Breast epithelium (tissue), 4 donors: ENCODE measurements at regions not wholly inside any gene's neighbourhood (a gene's known extent, or its start where the extent isn't known, plus 50 kb on each side); places are given as distances from the start of the nearest gene placed in this dataset.

Source experiments
- DNase-seq, 2 donors: peaks; one replicate each; pipeline ENCODE4 v3.0.0-alpha.2; 2019; ENCODE audit warnings: low spot score in 2 of 2
- H3K27ac ChIP-seq, 2 donors: fragments of 200-600 bp; sonication (generic) in 1 of 2; one replicate each; pipeline ENCODE4 v1.5.1; 2016 to 2019; ENCODE audit warnings: mild to moderate bottlenecking in 1 of 2
- H3K27me3 ChIP-seq, 2 donors: fragments of 200-600 bp; sonication (generic) in 1 of 2; one replicate each; pipeline versions ENCODE4 v1.5.1 to v1.6.0; 2017 to 2019; ENCODE audit warnings: control low read depth in 1 of 2, mild to moderate bottlenecking in 1 of 2
- H3K36me3 ChIP-seq: fragments of 200-600 bp; one replicate; pipeline ENCODE4 v1.5.1; 2019
- H3K4me1 ChIP-seq, 2 donors: fragments of 200-600 bp; sonication (generic); one replicate each; pipeline ENCODE4 v1.5.1; 2016 to 2019; ENCODE audit warnings: control low read depth in 1 of 2
- H3K4me3 ChIP-seq, 3 donors: fragments of 200-600 bp; sonication (generic); 1 replicate in 2 of 3; 2 replicates in 1 of 3; pipeline ENCODE4 v1.5.1; 2016 to 2019; ENCODE audit warnings: mild to moderate bottlenecking in 3 of 3, moderate library complexity in 2 of 3
- H3K9me3 ChIP-seq, 2 donors: fragments of 200-600 bp; sonication (generic) in 1 of 2; one replicate each; pipeline ENCODE4 v1.5.1; 2016 to 2019; ENCODE audit warnings: control low read depth in 1 of 2
- CTCF ChIP-seq, 3 donors: fragments of 450-650 bp; IDR thresholded peaks; one replicate each; pipeline ENCODE4 v1.5.1; 2016 to 2017; ENCODE audit warnings: antibody characterized with exemption in 3 of 3, mild to moderate bottlenecking in 3 of 3, moderate library complexity in 3 of 3
- POLR2A ChIP-seq: fragments of 450-650 bp; IDR thresholded peaks from one replicate; pipeline ENCODE4 v1.6.1; 2016; ENCODE audit warnings: antibody characterized with exemption, mild to moderate bottlenecking, moderate library complexity
- POLR2AphosphoS5 ChIP-seq, 3 donors: sonication (generic); formaldehyde crosslinking; IDR thresholded peaks; one replicate each; pipeline ENCODE4 v1.6.1; 2017; ENCODE audit warnings: antibody characterized with exemption in 3 of 3
- intact Hi-C: fragments of 100-400 bp; cut with DNase I; formaldehyde crosslinking; loops from one replicate; pipeline ENCODE4 v1.15.1; 2023; ENCODE audit warnings: low total_unique reads

- Histone ChIP-seq H3K4me1 (no peaks in the 10 kb centered on the region), H3K27me3 (no peaks in the 10 kb centered on the region), H3K27ac (peak overlapping the region; percentile 56 to 73), H3K4me3 (no peak overlapping the region), H3K36me3 (no peaks in the 10 kb centered on the region), H3K9me3 (no peaks in the 10 kb centered on the region)
- TF ChIP-seq CTCF (IDR thresholded peaks at IDR 0.05) (no peak), POLR2AphosphoS5 (IDR thresholded peaks at IDR 0.05) (no peak), POLR2A (no peak)
- no peak for DNase-seq
- intact Hi-C loops: no loop called here
These were observed 112.2 kb downstream of the PLEKHG1 start for GRCh38 chr6:150711584-150712504.

- TF ChIP-seq POLR2AphosphoS5 (IDR thresholded peaks at IDR 0.05) (no peak), CTCF (IDR thresholded peaks at IDR 0.05) (no peak), POLR2A (no peak)
- intact Hi-C loops: no loop called here
- Histone ChIP-seq H3K9me3 (no peaks in the 10 kb centered on the region), H3K27ac (peak overlapping the region; percentile 56 to 73), H3K4me1 (no peaks in the 10 kb centered on the region), H3K4me3 (no peak overlapping the region), H3K36me3 (no peaks in the 10 kb centered on the region), H3K27me3 (no peaks in the 10 kb centered on the region)
- DNase-seq: no peak
These were observed 113.0 kb downstream of the PLEKHG1 start for GRCh38 chr6:150712505-150713252.

- Histone ChIP-seq H3K4me3 (no peak overlapping the region), H3K27ac (peak overlapping the region; percentile 4 to 56), H3K9me3 (no peaks in the 10 kb centered on the region), H3K27me3 (no peaks in the 10 kb centered on the region), H3K4me1 (no peaks in the 10 kb centered on the region), H3K36me3 (no peaks in the 10 kb centered on the region)
- TF ChIP-seq POLR2AphosphoS5 (IDR thresholded peaks at IDR 0.05) (no peak), POLR2A (no peak), CTCF (IDR thresholded peaks at IDR 0.05) (no peak)
- intact Hi-C loops: no loop called here
- no peak for DNase-seq
These were observed 113.8 kb downstream of the PLEKHG1 start for GRCh38 chr6:150713487-150713886.

GRCh38 chr6:150713931-150714330 lies 114.2 kb downstream of the PLEKHG1 start:
- Histone ChIP-seq H3K4me1 (no peaks in the 10 kb centered on the region), H3K27ac (peak overlapping the region; percentile 4 to 56), H3K9me3 (no peaks in the 10 kb centered on the region), H3K4me3 (no peak overlapping the region), H3K36me3 (no peaks in the 10 kb centered on the region), H3K27me3 (no peaks in the 10 kb centered on the region)
- intact Hi-C loops: no loop called here
- no peak for DNase-seq
- TF ChIP-seq POLR2A (no peak), CTCF (IDR thresholded peaks at IDR 0.05) (no peak), POLR2AphosphoS5 (IDR thresholded peaks at IDR 0.05) (no peak)

GRCh38 chr6:150715133-150715532 lies 115.4 kb downstream of the PLEKHG1 start:
- no peaks in the 10 kb centered on the region for H3K4me1 ChIP-seq
- no peak overlapping the region for H3K27ac ChIP-seq
- no peaks in the 10 kb centered on the region for H3K36me3 ChIP-seq
- no peaks in the 10 kb centered on the region for H3K9me3 ChIP-seq
- H3K27me3 ChIP-seq: no peaks in the 10 kb centered on the region
- no peak for TF ChIP-seq POLR2A
- TF ChIP-seq POLR2AphosphoS5 (IDR thresholded peaks at IDR 0.05): no peak
- no peak for TF ChIP-seq CTCF (IDR thresholded peaks at IDR 0.05)
- intact Hi-C loops: no loop called here
- H3K4me3 ChIP-seq: no peak overlapping the region
- no peak for DNase-seq
